Suprapubic skin (tissue), 3 donors: ENCODE measurements at regions not wholly inside any gene's neighbourhood (a gene's known extent, or its start where the extent isn't known, plus 50 kb on each side); places are given as distances from the start of the nearest gene placed in this dataset.

Experiments used
- CTCF ChIP-seq, 2 donors: fragments of 200-600 bp in 1 of 2; fragments of 450-650 bp in 1 of 2; sonication (generic) in 1 of 2; IDR thresholded peaks; one replicate each; pipeline ENCODE4 v1.5.1; 2016 to 2019; ENCODE audit warnings: antibody characterized with exemption in 2 of 2, mild to moderate bottlenecking in 1 of 2, moderate library complexity in 1 of 2
- EP300 ChIP-seq: sonication (generic); formaldehyde crosslinking; IDR thresholded peaks from one replicate; pipeline ENCODE4 v1.6.1; 2017; ENCODE audit warnings: antibody characterized with exemption
- POLR2A ChIP-seq, 2 donors: fragments of 450-650 bp; IDR thresholded peaks; one replicate each; pipeline ENCODE4 v1.6.1; 2017; ENCODE audit warnings: antibody characterized with exemption in 2 of 2, mild to moderate bottlenecking in 2 of 2, moderate library complexity in 2 of 2

- TF ChIP-seq EP300 (no peak), CTCF (IDR thresholded peaks at IDR 0.05) (no peak), POLR2A (IDR thresholded peaks at IDR 0.05) (no peak)
Measured at GRCh38 chr2:220154304-220154703, 526.9 kb downstream of the SLC4A3 start.
